ENCODE measurements at regions not wholly inside any gene's neighbourhood (a gene's known extent, or its start where the extent isn't known, plus 50 kb on each side); places are given as distances from the start of the nearest gene placed in this dataset.

DNA sequence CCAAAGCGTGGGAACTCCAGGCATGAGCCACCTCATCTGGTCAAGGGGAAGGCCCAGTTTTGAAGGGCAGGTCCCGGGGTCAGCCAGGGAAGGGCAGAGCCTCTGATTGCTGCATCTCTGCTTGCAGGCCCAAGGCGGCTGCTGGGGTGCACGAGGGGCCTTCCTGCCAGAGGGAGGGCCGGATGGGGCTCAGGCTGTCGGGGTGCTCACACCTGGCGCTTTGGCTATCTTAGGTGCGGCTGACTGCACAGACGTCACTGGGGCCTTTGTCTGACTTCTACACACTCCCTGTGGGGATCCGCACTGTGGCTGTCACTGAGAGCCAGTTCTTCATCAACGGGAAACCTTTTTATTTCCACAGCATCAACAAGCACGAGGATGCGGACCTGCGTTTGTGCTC is 68.7 kb downstream of the ZNF727 start:
- FAIRE-seq (no peak), DNase-seq (ENCODE audit: low read depth in 1 of 2, low spot score in 1 of 2) (no peak), ATAC-seq (no peak)
- ChIA-PET CTCF (no interaction called here), POLR2A (no interaction called here)
- TF ChIP-seq NFE2L2 (conservative IDR thresholded peaks at IDR 0.05; ENCODE audit: low read length) (no peak), RCOR1 (IDR thresholded peaks at IDR 0.05; ENCODE audit: low read depth, low read length) (no peak), HOXB13 (CRISPR knock-in tag; IDR thresholded peaks at IDR 0.05; ENCODE audit: low read depth) (no peak), NPAS2 (CRISPR knock-in tag; IDR thresholded peaks at IDR 0.05; ENCODE audit: borderline replicate concordance) (no peak), JUN (IDR thresholded peaks at IDR 0.05) (no peak)
- no peaks in the 10 kb centered on the region for H3K4me1 ChIP-seq
- H3K4me3 ChIP-seq, result no peak overlapping the region
- no peak overlapping the region for H3K4me2 ChIP-seq
- peaks cover 4% of the 10 kb centered on the region; the same call in 1 of the 3 replicates for H3K9me3 ChIP-seq
- H3K27ac ChIP-seq, result no peak overlapping the region
- WGBS (ENCODE audit: missing lambda C conversion rate), result 32% methylated on average over 10 of the region's 14 CpGs

DNA sequence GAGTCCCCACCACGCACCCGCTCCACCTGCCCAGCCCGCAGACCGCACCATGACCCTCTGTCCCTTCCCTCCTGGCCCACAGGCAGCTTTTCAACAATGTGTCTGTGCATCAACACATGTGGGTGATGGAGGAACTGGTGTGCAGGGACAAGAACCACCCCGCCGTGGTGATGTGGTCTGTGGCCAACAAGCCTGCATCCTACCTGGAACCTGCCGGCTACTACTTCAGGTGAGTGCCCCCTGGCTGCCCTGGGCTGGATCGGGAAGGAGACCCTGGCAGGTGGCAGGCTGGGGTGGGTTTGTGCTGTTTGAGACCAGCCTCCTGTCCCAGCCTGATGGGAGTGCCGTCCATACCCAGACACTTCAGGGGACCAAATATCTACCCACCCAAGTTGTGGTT is 69.6 kb downstream of the ZNF727 start:
- DNase-seq (ENCODE audit: low read depth in 1 of 2, low spot score in 1 of 2) (no peak), ATAC-seq (no peak), FAIRE-seq (no peak)
- TF ChIP-seq TP53 (CRISPR knock-in tag; IDR thresholded peaks at IDR 0.05) (no peak), NFE2L2 (conservative IDR thresholded peaks at IDR 0.05; ENCODE audit: low read length) (no peak), EHF (CRISPR knock-in tag; IDR thresholded peaks at IDR 0.05) (no peak), ZFP36 (IDR thresholded peaks at IDR 0.05; ENCODE audit: borderline replicate concordance, partially characterized antibody) (no peak), RNF2 (IDR thresholded peaks at IDR 0.05; ENCODE audit: borderline replicate concordance, low read depth) (no peak), POLR2AphosphoS2 (conservative IDR thresholded peaks at IDR 0.05; ENCODE audit: low read length) (no peak), CHD4 (IDR thresholded peaks at IDR 0.05; ENCODE audit: borderline replicate concordance) (no peak), CHD2 (IDR thresholded peaks at IDR 0.05; ENCODE audit: low read length, partially characterized antibody) (no peak), ZC3H11A (IDR thresholded peaks at IDR 0.05) (no peak), NR3C1 (IDR thresholded peaks at IDR 0.05) (no peak)
- TF ChIP-seq, protein P1, sequence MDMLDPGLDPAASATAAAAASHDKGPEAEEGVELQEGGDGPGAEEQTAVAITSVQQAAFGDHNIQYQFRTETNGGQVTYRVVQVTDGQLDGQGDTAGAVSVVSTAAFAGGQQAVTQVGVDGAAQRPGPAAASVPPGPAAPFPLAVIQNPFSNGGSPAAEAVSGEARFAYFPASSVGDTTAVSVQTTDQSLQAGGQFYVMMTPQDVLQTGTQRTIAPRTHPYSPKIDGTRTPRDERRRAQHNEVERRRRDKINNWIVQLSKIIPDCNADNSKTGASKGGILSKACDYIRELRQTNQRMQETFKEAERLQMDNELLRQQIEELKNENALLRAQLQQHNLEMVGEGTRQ (IDR thresholded peaks at IDR 0.05), result no peak
- TF ChIP-seq, protein P2, sequence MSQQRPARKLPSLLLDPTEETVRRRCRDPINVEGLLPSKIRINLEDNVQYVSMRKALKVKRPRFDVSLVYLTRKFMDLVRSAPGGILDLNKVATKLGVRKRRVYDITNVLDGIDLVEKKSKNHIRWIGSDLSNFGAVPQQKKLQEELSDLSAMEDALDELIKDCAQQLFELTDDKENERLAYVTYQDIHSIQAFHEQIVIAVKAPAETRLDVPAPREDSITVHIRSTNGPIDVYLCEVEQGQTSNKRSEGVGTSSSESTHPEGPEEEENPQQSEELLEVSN (IDR thresholded peaks at IDR 0.05; ENCODE audit: borderline replicate concordance, low read depth), result no peak
- TF ChIP-seq, protein P3, sequence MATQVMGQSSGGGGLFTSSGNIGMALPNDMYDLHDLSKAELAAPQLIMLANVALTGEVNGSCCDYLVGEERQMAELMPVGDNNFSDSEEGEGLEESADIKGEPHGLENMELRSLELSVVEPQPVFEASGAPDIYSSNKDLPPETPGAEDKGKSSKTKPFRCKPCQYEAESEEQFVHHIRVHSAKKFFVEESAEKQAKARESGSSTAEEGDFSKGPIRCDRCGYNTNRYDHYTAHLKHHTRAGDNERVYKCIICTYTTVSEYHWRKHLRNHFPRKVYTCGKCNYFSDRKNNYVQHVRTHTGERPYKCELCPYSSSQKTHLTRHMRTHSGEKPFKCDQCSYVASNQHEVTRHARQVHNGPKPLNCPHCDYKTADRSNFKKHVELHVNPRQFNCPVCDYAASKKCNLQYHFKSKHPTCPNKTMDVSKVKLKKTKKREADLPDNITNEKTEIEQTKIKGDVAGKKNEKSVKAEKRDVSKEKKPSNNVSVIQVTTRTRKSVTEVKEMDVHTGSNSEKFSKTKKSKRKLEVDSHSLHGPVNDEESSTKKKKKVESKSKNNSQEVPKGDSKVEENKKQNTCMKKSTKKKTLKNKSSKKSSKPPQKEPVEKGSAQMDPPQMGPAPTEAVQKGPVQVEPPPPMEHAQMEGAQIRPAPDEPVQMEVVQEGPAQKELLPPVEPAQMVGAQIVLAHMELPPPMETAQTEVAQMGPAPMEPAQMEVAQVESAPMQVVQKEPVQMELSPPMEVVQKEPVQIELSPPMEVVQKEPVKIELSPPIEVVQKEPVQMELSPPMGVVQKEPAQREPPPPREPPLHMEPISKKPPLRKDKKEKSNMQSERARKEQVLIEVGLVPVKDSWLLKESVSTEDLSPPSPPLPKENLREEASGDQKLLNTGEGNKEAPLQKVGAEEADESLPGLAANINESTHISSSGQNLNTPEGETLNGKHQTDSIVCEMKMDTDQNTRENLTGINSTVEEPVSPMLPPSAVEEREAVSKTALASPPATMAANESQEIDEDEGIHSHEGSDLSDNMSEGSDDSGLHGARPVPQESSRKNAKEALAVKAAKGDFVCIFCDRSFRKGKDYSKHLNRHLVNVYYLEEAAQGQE (IDR thresholded peaks at IDR 0.05), result no peak
- Histone ChIP-seq H3K27ac (no peak overlapping the region), H3K4me1 (no peaks in the 10 kb centered on the region), H3K9me3 (peaks cover 4% of the 10 kb centered on the region; the same call in 1 of the 3 replicates), H3K4me3 (no peak overlapping the region), H3K4me2 (no peak overlapping the region)
- 27% methylated on average over 7 of the region's 9 CpGs for WGBS (ENCODE audit: missing lambda C conversion rate)
- CTCF ChIA-PET, result no interaction called here
- POLR2A ChIA-PET, result no interaction called here

- FAIRE-seq, result no peak
- H3K4me3 ChIP-seq, result no peak overlapping the region
- H3K9me3 ChIP-seq, result peaks cover 10% of the 10 kb centered on the region; the same call in 1 of the 3 replicates
- ATAC-seq, result no peak
- H3K4me2 ChIP-seq, result no peak overlapping the region
- POLR2A ChIA-PET, result no interaction called here
- WGBS (ENCODE audit: missing lambda C conversion rate), result 0% methylated on average over 3 of the region's 3 CpGs
- no peak overlapping the region for H3K27ac ChIP-seq
- CTCF ChIA-PET, result no interaction called here
- no peaks in the 10 kb centered on the region for H3K4me1 ChIP-seq
- DNase-seq (ENCODE audit: low read depth in 1 of 2, low spot score in 1 of 2), result no peak
- TF ChIP-seq CBX2 (IDR thresholded peaks at IDR 0.05; ENCODE audit: borderline replicate concordance, low read depth) (no peak), GATA3 (IDR thresholded peaks at IDR 0.05; ENCODE audit: borderline replicate concordance) (no peak), EP300 (IDR thresholded peaks at IDR 0.05) (no peak), ZFP36 (IDR thresholded peaks at IDR 0.05; ENCODE audit: borderline replicate concordance, partially characterized antibody) (no peak), RAD21 (conservative IDR thresholded peaks at IDR 0.05 in 1 of 2, IDR thresholded peaks at IDR 0.05 in 1 of 2) (no peak), POLR2AphosphoS2 (conservative IDR thresholded peaks at IDR 0.05; ENCODE audit: low read length) (no peak), HEYL (CRISPR knock-in tag; IDR thresholded peaks at IDR 0.05) (no peak), ELK1 (IDR thresholded peaks at IDR 0.05; ENCODE audit: low read depth, low read length) (no peak), MYC (IDR thresholded peaks at IDR 0.05; ENCODE audit: borderline replicate concordance, low read length) (no peak), KDM1A (IDR thresholded peaks at IDR 0.05; ENCODE audit: low read depth) (no peak)
- TF ChIP-seq, protein P4, sequence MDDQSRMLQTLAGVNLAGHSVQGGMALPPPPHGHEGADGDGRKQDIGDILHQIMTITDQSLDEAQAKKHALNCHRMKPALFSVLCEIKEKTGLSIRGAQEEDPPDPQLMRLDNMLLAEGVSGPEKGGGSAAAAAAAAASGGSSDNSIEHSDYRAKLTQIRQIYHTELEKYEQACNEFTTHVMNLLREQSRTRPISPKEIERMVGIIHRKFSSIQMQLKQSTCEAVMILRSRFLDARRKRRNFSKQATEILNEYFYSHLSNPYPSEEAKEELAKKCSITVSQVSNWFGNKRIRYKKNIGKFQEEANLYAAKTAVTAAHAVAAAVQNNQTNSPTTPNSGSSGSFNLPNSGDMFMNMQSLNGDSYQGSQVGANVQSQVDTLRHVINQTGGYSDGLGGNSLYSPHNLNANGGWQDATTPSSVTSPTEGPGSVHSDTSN (IDR thresholded peaks at IDR 0.05), result no peak
- TF ChIP-seq, protein P5, sequence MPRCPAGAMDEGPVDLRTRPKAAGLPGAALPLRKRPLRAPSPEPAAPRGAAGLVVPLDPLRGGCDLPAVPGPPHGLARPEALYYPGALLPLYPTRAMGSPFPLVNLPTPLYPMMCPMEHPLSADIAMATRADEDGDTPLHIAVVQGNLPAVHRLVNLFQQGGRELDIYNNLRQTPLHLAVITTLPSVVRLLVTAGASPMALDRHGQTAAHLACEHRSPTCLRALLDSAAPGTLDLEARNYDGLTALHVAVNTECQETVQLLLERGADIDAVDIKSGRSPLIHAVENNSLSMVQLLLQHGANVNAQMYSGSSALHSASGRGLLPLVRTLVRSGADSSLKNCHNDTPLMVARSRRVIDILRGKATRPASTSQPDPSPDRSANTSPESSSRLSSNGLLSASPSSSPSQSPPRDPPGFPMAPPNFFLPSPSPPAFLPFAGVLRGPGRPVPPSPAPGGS (IDR thresholded peaks at IDR 0.05), result no peak
These were observed 75.3 kb upstream of the ZNF735 start for GRCh38 chr7:64131696-64132095.
